ENCODE measurements at regions not wholly inside any gene's neighbourhood (a gene's known extent, or its start where the extent isn't known, plus 50 kb on each side); places are given as distances from the start of the nearest gene placed in this dataset.

DNA sequence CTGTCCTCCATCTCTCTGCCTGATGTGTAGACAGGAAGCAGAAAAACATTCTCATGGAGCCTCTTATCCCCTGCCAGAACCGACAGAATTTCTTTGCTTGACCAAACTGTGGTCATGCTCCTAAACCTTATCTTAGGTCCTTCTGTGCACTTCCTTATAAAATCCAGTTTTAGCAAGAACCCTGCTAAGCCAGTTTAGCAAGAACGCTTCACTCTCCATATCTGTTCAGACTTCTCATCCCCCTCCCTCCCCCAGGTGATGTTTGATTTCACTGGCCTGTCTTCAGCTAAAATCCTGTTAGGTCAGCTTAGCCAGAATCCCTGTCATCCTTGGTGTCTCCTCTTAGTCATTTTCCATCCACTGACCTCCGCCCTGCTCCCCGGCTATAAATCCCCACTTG lies 1130.9 kb upstream of the PRKX start:
- DNase-seq, result no peak

- DNase-seq, result no peak
These were observed 1127.8 kb upstream of the PRKX start for GRCh38 chrX:4841216-4841745.

- DNase-seq, result no peak
These were observed 1118.1 kb upstream of the PRKX start for GRCh38 chrX:4831574-4831973.

- no peak for DNase-seq
These were observed 1117.6 kb upstream of the PRKX start for GRCh38 chrX:4830880-4831557.

DNA sequence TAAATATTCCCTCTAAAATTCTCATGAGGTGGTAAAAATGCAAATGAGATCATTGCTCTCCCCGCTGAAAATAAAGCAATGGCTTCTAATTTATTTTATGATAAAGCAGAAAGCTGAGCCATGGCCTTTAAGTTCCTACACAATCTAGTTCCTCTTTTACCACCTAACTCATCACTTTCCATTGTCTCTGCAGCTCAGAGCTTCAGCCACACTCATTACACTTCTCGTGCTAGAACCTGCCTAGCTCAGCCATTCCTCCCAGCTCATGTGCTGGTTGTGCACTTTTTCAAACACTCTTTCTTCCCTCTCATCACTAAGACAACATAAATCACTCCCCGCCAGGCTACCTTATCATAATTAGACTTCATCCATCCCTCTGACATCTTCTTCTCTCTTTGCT lies 1112.1 kb upstream of the PRKX start:
- DNase-seq, result no peak

DNA sequence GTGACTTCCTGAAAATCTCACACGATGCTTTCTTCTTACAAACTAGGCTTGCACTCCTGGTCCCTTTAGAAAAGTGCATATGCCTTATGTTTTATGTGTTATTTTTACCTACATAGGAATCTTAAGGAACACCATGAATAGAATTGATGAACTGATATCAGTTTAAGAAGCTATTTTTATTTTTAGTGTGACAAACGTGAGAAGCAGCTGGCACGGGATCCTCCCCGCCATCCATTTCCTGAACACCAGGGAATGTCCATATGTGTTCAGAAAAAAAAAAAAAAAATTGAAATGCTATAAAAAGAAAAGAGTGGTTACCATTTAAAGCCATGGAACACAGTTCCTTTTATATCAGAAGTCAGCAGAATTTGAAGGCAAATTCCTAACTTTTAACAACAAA lies 1096.1 kb upstream of the PRKX start:
- DNase-seq, result no peak

GRCh38 chrX:4805502-4805901 lies 1092.1 kb upstream of the PRKX start:
- no peak for DNase-seq

DNA sequence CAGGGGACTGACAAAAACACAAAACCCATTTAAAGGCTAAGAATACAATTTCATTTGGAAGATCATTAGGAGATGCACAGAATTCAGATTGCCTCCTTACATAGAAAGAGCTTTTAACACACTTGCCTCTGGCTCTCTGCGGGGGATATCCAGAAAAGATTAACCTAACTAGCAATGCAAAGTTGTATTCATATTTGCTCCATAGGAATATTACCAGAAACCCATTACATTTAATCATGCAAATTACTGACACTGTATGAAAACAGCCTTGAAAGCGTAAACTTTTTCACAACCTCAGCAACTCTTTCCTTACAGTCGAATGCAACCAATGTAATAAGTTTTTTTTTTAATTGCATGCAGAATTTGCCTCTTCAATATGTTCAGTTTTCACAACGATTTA lies 1087.3 kb upstream of the PRKX start:
- no peak for DNase-seq

- DNase-seq, result no peak
These were observed 1074.5 kb upstream of the PRKX start for GRCh38 chrX:4787971-4788370.

DNA sequence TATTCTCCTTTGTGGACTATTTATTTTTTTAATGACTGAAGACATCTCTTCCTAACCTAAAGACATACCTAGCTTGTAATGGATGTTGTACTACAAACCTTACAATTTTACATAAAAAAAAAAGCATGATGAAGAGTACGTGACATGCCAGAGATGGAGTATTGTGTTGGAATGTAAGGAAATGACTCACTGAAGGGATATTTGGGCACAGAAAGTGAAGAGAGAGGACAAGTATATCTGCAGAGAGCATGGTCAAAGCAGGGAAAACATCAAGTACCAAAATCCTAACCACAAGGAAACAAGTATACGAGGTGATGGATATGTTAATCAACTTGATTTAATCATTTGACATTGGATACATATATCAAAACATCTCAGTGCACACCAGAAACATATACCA lies 1051.4 kb upstream of the PRKX start:
- DNase-seq, result no peak

DNA sequence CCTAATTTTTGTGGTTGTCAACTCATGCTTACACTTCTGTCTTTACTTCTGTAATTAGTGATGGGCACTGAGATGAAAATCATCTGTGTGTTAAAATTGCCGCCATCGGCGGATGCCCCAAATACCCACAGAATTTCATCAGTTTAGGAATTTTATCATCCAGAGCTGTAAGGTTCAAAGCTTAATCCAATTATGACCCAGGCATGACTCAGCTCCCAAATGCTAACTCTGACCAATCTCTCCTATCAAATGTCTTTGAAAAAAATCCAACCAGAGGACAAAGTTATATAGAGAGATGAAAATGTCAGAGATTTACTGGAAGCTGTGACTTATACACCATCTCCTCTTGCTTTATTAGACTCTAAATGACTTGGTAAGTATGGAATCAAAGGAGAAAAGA lies 1048.7 kb upstream of the PRKX start:
- DNase-seq, result no peak

DNA sequence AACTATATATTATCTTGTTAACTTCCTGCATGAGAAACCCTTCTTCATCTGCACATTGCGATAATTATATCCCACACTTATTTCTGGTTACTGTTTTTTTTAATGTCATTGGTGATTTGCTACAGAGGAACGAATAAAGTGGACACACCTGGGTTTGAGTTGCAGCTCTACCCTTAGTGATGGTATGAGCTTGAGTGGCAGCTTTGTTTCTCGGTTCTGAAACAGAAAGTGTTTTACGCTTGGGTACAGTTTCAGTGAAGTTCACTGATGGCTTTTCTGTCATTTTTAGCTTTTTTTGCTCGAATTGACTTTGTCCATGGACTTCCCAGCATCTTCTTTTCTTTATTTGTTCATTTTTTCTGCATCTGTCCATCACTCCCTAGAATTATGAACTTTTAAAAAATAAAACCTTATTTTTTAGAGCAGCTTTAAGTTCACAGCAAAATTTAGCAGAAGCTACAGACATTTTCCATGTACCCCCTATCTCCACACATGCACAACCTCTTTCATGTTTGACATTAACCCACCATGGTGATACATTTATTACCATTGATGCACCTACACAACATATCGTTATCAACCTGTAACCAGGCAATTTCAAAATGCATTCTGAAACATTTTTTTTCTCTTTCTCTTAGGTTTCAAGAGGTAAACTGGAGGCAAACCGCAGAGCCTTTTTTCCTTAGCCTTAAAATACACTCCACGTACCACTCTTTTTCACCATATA lies 1041.6 kb upstream of the PRKX start:
- DNase-seq, result no peak

DNA sequence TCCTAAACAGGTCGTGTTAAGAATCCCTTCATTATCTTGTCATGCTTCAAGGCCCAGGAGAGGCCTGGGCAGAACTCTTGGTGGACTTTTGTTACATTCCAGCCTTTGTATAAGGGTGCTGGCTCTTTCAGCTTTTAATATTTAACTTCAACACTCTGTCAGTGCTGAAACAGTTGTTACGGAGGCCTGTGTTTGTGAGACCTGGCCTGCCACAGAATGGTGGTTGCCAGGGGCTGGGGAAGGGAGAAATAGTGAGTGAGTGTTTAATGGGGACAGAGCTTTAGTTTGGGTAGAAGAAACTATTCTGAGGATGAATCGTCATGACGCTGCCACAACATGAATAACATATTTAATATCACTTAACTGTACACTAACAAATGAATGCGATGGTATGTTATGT lies 1027.6 kb upstream of the PRKX start:
- no peak for DNase-seq

GRCh38 chrX:4735299-4735698 lies 1021.9 kb upstream of the PRKX start:
- no peak for DNase-seq

- no peak for DNase-seq
These were observed 997.4 kb upstream of the PRKX start for GRCh38 chrX:4710618-4711433.

DNA sequence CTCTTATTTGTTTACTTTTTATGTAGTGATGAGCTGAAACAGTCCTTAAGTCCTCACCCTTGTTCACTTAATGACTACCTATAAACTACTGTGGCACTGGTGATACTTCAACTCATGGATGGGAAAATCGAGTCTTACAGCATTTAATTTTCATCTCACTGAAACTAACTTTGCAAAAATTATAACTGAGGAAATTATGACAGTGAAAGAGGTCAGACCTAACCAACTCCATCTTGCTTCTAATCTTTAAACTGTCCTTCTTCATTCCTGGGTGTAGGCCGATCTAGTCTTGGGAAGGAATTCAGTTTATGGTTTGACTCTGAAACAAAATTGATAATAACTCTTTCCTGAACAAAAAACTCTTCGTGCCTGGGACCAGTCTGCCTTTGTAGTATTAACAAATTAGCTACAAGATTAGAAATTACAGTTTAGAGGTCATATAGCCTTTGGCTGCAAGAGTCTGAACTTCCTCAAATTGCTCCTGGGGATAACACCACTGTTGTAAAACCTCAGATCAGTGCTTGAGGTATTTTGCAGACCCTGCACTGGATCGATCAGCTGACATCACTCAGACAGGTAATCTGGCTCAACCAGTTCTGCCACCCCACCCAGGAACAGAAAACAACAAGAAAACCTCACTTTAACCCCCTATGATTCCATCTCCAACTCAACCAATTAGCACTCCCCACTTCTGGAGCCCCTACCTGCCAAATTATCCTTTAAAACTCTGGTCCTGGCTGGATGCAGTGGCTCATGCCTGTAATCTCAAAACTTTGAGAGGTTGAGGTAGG lies 995.7 kb upstream of the PRKX start:
- no peak for DNase-seq

DNA sequence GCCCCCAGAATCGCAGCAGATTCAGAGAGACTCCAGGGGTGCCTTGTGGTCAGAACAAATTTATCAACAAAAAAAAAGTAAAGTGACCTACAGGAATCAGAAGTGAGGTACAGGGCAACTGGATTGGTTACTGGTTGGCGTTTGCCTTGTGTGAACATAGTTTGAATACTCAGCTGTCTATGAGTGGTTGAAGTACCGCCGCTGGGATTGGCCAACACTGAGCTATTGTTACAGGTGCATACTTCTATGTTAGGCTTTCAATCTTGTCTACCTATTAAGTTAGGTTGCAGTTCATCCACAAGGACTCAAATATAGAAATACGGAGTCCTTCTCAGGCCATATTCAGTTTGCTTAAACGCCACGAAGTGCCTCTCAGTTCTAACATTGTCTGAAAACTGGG lies 993.5 kb upstream of the PRKX start:
- DNase-seq, result no peak

GRCh38 chrX:4690521-4690920 lies 977.1 kb upstream of the PRKX start:
- no peak for DNase-seq

DNA sequence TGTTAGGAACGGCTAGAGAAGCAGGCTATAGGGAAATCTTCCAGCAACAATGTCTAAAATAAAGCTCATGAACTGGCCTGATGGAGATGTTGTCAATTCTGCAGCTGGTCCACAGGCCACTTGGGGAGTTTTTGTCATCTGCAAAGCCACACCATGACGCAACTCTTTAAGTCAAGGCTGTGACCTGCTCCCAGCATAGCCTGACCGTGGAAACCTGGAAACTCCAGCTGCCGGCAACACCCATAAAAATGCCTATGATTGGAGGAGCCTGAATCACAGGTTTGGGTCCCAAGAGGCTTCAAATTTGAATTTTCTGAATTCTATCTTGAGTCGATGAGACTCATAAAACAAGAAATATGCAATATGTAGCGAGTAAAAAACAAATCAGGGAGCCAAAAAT lies 969.2 kb upstream of the PRKX start:
- DNase-seq, result no peak

DNA sequence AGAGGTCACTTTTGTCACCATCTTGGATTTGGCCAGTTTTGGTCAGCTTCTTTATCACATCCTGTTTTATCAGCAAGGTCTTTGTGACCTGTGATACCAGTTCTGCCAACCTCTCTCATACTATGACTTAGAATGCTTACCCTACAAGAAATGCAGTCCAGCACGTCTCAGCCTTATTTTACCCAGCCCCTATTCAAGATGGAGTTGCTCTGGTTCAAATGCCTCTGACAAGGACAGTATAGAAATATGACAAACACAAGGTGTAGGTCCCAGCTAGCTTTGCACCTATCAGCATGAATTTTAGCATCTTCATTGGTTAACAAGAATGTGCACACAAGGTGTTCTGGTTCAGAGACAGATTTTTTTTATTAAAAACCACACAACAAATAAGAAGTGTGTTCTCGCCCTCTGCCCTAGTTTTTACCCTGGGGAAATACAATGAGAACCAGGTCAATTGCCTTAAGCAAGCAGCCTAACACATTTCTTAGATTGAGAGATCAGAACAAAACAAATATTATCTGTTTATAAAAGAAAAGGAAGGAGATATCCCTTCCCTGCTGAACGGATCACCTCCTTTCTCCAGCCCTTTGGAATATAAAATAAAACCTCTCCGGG lies 962.3 kb upstream of the PRKX start:
- DNase-seq, result no peak

- DNase-seq, result no peak
These were observed 960.8 kb upstream of the PRKX start for GRCh38 chrX:4674028-4674782.

DNA sequence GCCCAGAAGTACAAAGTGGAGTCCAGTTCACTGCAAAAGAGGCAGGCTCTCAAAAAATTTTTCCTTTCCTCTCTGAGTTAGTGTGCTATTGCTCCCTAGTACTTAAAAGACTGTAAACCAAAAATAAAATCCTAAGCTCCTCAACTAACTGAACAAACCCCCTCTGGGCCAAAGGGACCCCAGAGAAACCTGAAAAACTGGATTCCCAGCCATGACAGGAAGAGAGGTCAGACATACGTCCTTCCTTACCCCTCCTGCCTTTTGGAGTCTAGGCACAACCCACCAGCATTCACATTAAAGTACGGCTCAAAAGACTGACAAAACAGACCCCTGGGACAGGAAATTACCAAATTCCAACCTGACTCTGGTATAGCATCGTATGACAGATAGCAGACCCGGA lies 957.9 kb upstream of the PRKX start:
- no peak for DNase-seq

Data from activated effector memory CD4-positive, alpha-beta T cell treated with Interleukin-2 at 50 U/mL for 16 hours (primary cell).